ENCODE measurements at regions not wholly inside any gene's neighbourhood (a gene's known extent, or its start where the extent isn't known, plus 50 kb on each side); places are given as distances from the start of the nearest gene placed in this dataset.

DNA sequence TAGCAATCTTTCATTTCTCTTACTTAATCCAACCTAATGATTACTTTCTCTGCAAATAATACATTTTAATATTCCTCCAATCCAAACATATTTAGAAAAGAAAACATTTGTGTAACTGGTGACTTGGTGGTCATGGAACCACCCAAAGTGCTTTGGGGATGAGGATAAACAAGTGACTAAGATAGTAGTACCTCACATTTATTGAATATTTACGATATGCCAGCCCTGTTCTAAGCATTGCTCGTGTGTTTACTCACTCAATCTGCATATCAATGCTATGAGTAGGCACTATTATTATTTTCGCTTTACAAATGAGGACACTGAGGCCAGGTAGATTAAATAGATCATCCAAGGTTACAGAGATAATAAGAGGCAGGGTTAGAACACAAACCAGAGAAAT, 189.5 kb downstream of the SHOX2 start:
- Histone ChIP-seq H3K27ac (no peak overlapping the region), H3K4me2 (no peak overlapping the region), H3K4me3 (no peak overlapping the region), H3K4me1 (no peaks in the 10 kb centered on the region), H3K9me3 (no peaks in the 10 kb centered on the region)
- CTCF ChIA-PET, result no interaction called here
- WGBS (ENCODE audit: missing lambda C conversion rate), result 8% methylated on average over 3 of the region's 3 CpGs
- POLR2A ChIA-PET, result no interaction called here
- FAIRE-seq (no peak), ATAC-seq (no peak), DNase-seq (ENCODE audit: low read depth in 1 of 2, low spot score in 1 of 2) (no peak)
- TF ChIP-seq RFX5 (IDR thresholded peaks at IDR 0.05), result no peak
- TF ChIP-seq HOXB5 (CRISPR knock-in tag; IDR thresholded peaks at IDR 0.05), result no peak
- no peak for TF ChIP-seq ZFP36 (IDR thresholded peaks at IDR 0.05; ENCODE audit: borderline replicate concordance, partially characterized antibody)
- no peak for TF ChIP-seq USF2 (IDR thresholded peaks at IDR 0.05)
- no peak for TF ChIP-seq RNF2 (IDR thresholded peaks at IDR 0.05; ENCODE audit: borderline replicate concordance, low read depth)
- no peak for TF ChIP-seq ZSCAN20 (CRISPR knock-in tag; IDR thresholded peaks at IDR 0.05)
- no peak for TF ChIP-seq RCOR1 (IDR thresholded peaks at IDR 0.05; ENCODE audit: low read depth, low read length)
- no peak for TF ChIP-seq NFE2L2 (conservative IDR thresholded peaks at IDR 0.05; ENCODE audit: low read length)

DNA sequence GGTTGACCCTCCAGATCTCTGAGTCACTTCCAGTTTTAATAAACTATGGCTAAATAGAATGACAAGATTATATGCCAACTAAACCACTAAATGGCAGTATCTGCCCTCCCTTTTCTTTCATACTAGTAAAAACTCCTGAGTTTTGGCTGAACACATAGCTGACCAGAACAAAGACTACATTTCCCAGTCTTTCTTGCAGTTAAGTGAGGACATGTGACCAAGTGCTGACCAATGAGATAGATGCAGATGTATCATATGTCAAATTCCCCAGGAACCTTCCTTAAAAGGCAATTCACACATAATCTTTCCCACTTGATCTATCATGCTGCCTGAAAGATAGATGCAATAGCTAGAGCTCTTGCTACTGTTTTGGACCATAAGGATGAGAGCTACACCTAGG, 191.3 kb downstream of the SHOX2 start:
- TF ChIP-seq USF2 (IDR thresholded peaks at IDR 0.05) (peak; percentile 19; the same call in 1 of the 2 replicates), BHLHE40 (IDR thresholded peaks at IDR 0.05; ENCODE audit: low read depth, low read length) (no peak)
- DNase-seq (ENCODE audit: low read depth in 1 of 2, low spot score in 1 of 2), result no peak
- H3K4me3 ChIP-seq, result no peak overlapping the region
- CTCF ChIA-PET, result no interaction called here
- H3K9me3 ChIP-seq, result no peaks in the 10 kb centered on the region
- no peak overlapping the region for H3K27ac ChIP-seq
- FAIRE-seq, result no peak
- no peaks in the 10 kb centered on the region for H3K4me1 ChIP-seq
- no peak overlapping the region for H3K4me2 ChIP-seq
- ATAC-seq, result no peak
- POLR2A ChIA-PET, result no interaction called here

- no peak overlapping the region for H3K4me2 ChIP-seq
- DNase-seq (ENCODE audit: low read depth in 1 of 2, low spot score in 1 of 2) (no peak), ATAC-seq (no peak), FAIRE-seq (no peak)
- WGBS (ENCODE audit: missing lambda C conversion rate), result 17% methylated on average over 1 of the region's 1 CpG
- H3K27ac ChIP-seq, result no peak overlapping the region
- TF ChIP-seq HMGXB4 (CRISPR knock-in tag; IDR thresholded peaks at IDR 0.05; ENCODE audit: borderline replicate concordance), result no peak
- TF ChIP-seq ESRRA (IDR thresholded peaks at IDR 0.05; ENCODE audit: borderline replicate concordance, low read length), result no peak
- no peak for TF ChIP-seq NPAS2 (CRISPR knock-in tag; IDR thresholded peaks at IDR 0.05; ENCODE audit: borderline replicate concordance)
- no peak for TF ChIP-seq E2F6 (IDR thresholded peaks at IDR 0.05; ENCODE audit: borderline replicate concordance, low read depth)
- no peak for TF ChIP-seq KDM5A (IDR thresholded peaks at IDR 0.05)
- no peak for TF ChIP-seq USF2 (IDR thresholded peaks at IDR 0.05)
- no peak for TF ChIP-seq BCL3 (IDR thresholded peaks at IDR 0.05)
- TF ChIP-seq MYC (IDR thresholded peaks at IDR 0.05; ENCODE audit: borderline replicate concordance, low read length), result no peak
- no peak for TF ChIP-seq MAZ (IDR thresholded peaks at IDR 0.05; ENCODE audit: borderline replicate concordance, low read depth, low read length)
- no peak for TF ChIP-seq RAD21 (conservative IDR thresholded peaks at IDR 0.05 in 1 of 2, IDR thresholded peaks at IDR 0.05 in 1 of 2)
- TF ChIP-seq RFX5 (IDR thresholded peaks at IDR 0.05), result no peak
- TF ChIP-seq FOXS1 (CRISPR knock-in tag; IDR thresholded peaks at IDR 0.05), result no peak
- TF ChIP-seq RARB (CRISPR knock-in tag; IDR thresholded peaks at IDR 0.05), result no peak
- TF ChIP-seq, protein P1, sequence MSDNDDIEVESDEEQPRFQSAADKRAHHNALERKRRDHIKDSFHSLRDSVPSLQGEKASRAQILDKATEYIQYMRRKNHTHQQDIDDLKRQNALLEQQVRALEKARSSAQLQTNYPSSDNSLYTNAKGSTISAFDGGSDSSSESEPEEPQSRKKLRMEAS (IDR thresholded peaks at IDR 0.05), result no peak
- CTCF ChIA-PET, result no interaction called here
- no peak overlapping the region for H3K4me3 ChIP-seq
- no peaks in the 10 kb centered on the region for H3K9me3 ChIP-seq
- POLR2A ChIA-PET, result no interaction called here
- no peaks in the 10 kb centered on the region for H3K4me1 ChIP-seq
These were observed 192.5 kb downstream of the SHOX2 start for GRCh38 chr3:157913741-157914150.
